PFSK-1 (cell line): ENCODE measurements at regions not wholly inside any gene's neighbourhood (a gene's known extent, or its start where the extent isn't known, plus 50 kb on each side); places are given as distances from the start of the nearest gene placed in this dataset.

Experiments used
- FOXP2 ChIP-seq: optimal IDR thresholded peaks from 2 replicates; pipeline ENCODE3; 2011; ENCODE audit warnings: borderline replicate concordance, control low read depth, inconsistent platforms; ENCODE audit not compliant: insufficient read depth; ENCODE audit errors: extremely low read length, extremely low read depth
- POLR2AphosphoS5 ChIP-seq: IDR thresholded peaks from 2 replicates; pipeline ENCODE4 v1.6.1; 2012; ENCODE audit warnings: low read depth, mild to moderate bottlenecking, control low read depth, low read length, moderate library complexity
- REST ChIP-seq, 2 experiments: IDR thresholded peaks; 2 replicates each; pipeline versions ENCODE4 v1.6.1 to v1.8.0; 2011 to 2012; ENCODE audit warnings: low read depth in 2 of 2, low read length in 2 of 2, control low read depth in 1 of 2, inconsistent platforms in 1 of 2, mild to moderate bottlenecking in 1 of 2, moderate library complexity in 1 of 2; ENCODE audit not compliant: insufficient read depth in 1 of 2
- TAF1 ChIP-seq: IDR thresholded peaks from 2 replicates; pipeline ENCODE4 v1.6.1; 2012; ENCODE audit warnings: low read length, control low read depth, borderline replicate concordance; ENCODE audit not compliant: insufficient read depth

- TF ChIP-seq REST (IDR thresholded peaks at IDR 0.05; ENCODE audit: insufficient read depth in 1 of 2, low read depth in 2 of 2, low read length in 2 of 2): no peak
- no peak for TF ChIP-seq FOXP2
- no peak for TF ChIP-seq POLR2AphosphoS5
- no peak for TF ChIP-seq TAF1
Observed at GRCh38 chr6:12459945-12460661, 169.9 kb downstream of the EDN1 start.
